ENCODE measurements at regions not wholly inside any gene's neighbourhood (a gene's known extent, or its start where the extent isn't known, plus 50 kb on each side); places are given as distances from the start of the nearest gene placed in this dataset.

DNA sequence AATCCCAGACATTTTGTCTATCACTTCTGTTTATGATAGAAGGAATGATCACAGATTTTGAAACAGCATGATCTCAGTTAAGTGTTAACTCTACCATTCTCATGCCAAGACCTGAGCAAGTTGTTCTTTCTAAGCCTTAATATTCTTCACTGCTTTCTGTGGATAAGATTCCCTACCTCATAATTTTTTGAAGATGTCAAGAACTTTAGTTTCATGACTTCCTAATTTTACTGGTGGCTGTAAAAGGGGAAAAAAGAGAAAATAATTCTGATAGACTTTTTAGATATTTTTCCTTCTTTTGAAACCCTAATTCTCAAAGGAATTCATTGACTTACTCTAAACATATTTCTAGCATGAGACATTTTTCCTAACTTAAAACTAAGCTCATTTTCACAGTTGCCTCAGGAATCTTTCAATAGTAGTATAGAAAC is 520.0 kb upstream of the LUZP2 start:
- H2AFZ ChIP-seq (ENCODE audit: control insufficient read depth, low read length): no peak overlapping the region
- H3K4me3 ChIP-seq (ENCODE audit: control insufficient read depth in 2 of 3, extremely low read depth in 1 of 3, insufficient read depth in 2 of 3, low read depth in 1 of 3, low read length in 3 of 3): no peak overlapping the region
- H3K9me3 ChIP-seq (ENCODE audit: control insufficient read depth, low read depth, low read length): no peaks in the 10 kb centered on the region
- H3K27me3 ChIP-seq (ENCODE audit: control insufficient read depth, extremely low read depth, insufficient read depth, low read length): no peaks in the 10 kb centered on the region
- no peaks in the 10 kb centered on the region for H3K9me1 ChIP-seq (ENCODE audit: control insufficient read depth, extremely low read depth, insufficient read depth, low read length)
- FAIRE-seq (no peak), DNase-seq (ENCODE audit: low read depth, low spot score) (no peak)
- H3K4me1 ChIP-seq (ENCODE audit: control insufficient read depth, extremely low read depth, insufficient read depth, low read length): no peaks in the 10 kb centered on the region
- H3K36me3 ChIP-seq (ENCODE audit: control insufficient read depth in 2 of 2, extremely low read depth in 1 of 2, insufficient read depth in 2 of 2, low read length in 2 of 2): no peaks in the 10 kb centered on the region
- dilution Hi-C loops (cut with MboI; ENCODE audit: extremely low pct_ligation_motif_present, low sequenced_read_pairs): no loop called here
- H3K9ac ChIP-seq (ENCODE audit: control insufficient read depth, extremely low read depth, insufficient read depth, low read length): no peak overlapping the region
- no peaks in the 10 kb centered on the region for H4K20me1 ChIP-seq (ENCODE audit: control insufficient read depth, extremely low read depth, insufficient read depth, low read length)
- no peaks in the 10 kb centered on the region for H3K79me2 ChIP-seq (ENCODE audit: control insufficient read depth, insufficient read depth, low read length)
- TF ChIP-seq, protein P1, sequence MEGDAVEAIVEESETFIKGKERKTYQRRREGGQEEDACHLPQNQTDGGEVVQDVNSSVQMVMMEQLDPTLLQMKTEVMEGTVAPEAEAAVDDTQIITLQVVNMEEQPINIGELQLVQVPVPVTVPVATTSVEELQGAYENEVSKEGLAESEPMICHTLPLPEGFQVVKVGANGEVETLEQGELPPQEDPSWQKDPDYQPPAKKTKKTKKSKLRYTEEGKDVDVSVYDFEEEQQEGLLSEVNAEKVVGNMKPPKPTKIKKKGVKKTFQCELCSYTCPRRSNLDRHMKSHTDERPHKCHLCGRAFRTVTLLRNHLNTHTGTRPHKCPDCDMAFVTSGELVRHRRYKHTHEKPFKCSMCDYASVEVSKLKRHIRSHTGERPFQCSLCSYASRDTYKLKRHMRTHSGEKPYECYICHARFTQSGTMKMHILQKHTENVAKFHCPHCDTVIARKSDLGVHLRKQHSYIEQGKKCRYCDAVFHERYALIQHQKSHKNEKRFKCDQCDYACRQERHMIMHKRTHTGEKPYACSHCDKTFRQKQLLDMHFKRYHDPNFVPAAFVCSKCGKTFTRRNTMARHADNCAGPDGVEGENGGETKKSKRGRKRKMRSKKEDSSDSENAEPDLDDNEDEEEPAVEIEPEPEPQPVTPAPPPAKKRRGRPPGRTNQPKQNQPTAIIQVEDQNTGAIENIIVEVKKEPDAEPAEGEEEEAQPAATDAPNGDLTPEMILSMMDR (optimal IDR thresholded peaks at IDR 0.05 in 1 of 3, IDR thresholded peaks at IDR 0.05 in 1 of 3, conservative IDR thresholded peaks at IDR 0.05 in 1 of 3; ENCODE audit: extremely low read depth in 1 of 3, insufficient read depth in 2 of 3, low read length in 3 of 3): no peak
- no peak for TF ChIP-seq EZH2 (IDR thresholded peaks at IDR 0.05; ENCODE audit: low read length)
- no peak overlapping the region for H3K4me2 ChIP-seq (ENCODE audit: control insufficient read depth, extremely low read depth, insufficient read depth, low read depth, low read length)
- no peak overlapping the region for H3K27ac ChIP-seq (ENCODE audit: control insufficient read depth, insufficient read depth, low read length)

GRCh38 chr11:23988381-23989006 is 508.4 kb upstream of the LUZP2 start:
- dilution Hi-C loops (cut with MboI; ENCODE audit: extremely low pct_ligation_motif_present, low sequenced_read_pairs): no loop called here
- H3K9me1 ChIP-seq (ENCODE audit: control insufficient read depth, extremely low read depth, insufficient read depth, low read length): no peaks in the 10 kb centered on the region
- no peaks in the 10 kb centered on the region for H3K27me3 ChIP-seq (ENCODE audit: control insufficient read depth, extremely low read depth, insufficient read depth, low read length)
- TF ChIP-seq, protein P1 (optimal IDR thresholded peaks at IDR 0.05 in 1 of 3, IDR thresholded peaks at IDR 0.05 in 1 of 3, conservative IDR thresholded peaks at IDR 0.05 in 1 of 3; ENCODE audit: extremely low read depth in 1 of 3, insufficient read depth in 2 of 3, low read length in 3 of 3): no peak
- TF ChIP-seq EZH2 (IDR thresholded peaks at IDR 0.05; ENCODE audit: low read length): no peak
- no peak overlapping the region for H2AFZ ChIP-seq (ENCODE audit: control insufficient read depth, low read length)
- no peaks in the 10 kb centered on the region for H4K20me1 ChIP-seq (ENCODE audit: control insufficient read depth, extremely low read depth, insufficient read depth, low read length)
- FAIRE-seq (no peak), DNase-seq (ENCODE audit: low read depth, low spot score) (no peak)
- no peaks in the 10 kb centered on the region for H3K9me3 ChIP-seq (ENCODE audit: control insufficient read depth, low read depth, low read length)
- no peaks in the 10 kb centered on the region for H3K36me3 ChIP-seq (ENCODE audit: control insufficient read depth in 2 of 2, extremely low read depth in 1 of 2, insufficient read depth in 2 of 2, low read length in 2 of 2)
- H3K79me2 ChIP-seq (ENCODE audit: control insufficient read depth, insufficient read depth, low read length): no peaks in the 10 kb centered on the region
- no peak overlapping the region for H3K4me3 ChIP-seq (ENCODE audit: control insufficient read depth in 2 of 3, extremely low read depth in 1 of 3, insufficient read depth in 2 of 3, low read depth in 1 of 3, low read length in 3 of 3)
- H3K4me2 ChIP-seq (ENCODE audit: control insufficient read depth, extremely low read depth, insufficient read depth, low read depth, low read length): no peak overlapping the region
- no peak overlapping the region for H3K27ac ChIP-seq (ENCODE audit: control insufficient read depth, insufficient read depth, low read length)
- no peaks in the 10 kb centered on the region for H3K4me1 ChIP-seq (ENCODE audit: control insufficient read depth, extremely low read depth, insufficient read depth, low read length)
- H3K9ac ChIP-seq (ENCODE audit: control insufficient read depth, extremely low read depth, insufficient read depth, low read length): no peak overlapping the region
